ENCODE measurements at regions not wholly inside any gene's neighbourhood (a gene's known extent, or its start where the extent isn't known, plus 50 kb on each side); places are given as distances from the start of the nearest gene placed in this dataset.

- Histone ChIP-seq H3K9me3 (no peaks in the 10 kb centered on the region), H3K4me1 (no peaks in the 10 kb centered on the region), H3K27ac (no peak overlapping the region), H3K27me3 (no peaks in the 10 kb centered on the region), H3K36me3 (no peaks in the 10 kb centered on the region), H3K4me3 (no peak overlapping the region)
- DNase-seq (ENCODE audit: low spot score in 2 of 2), result no peak
- TF ChIP-seq CTCF (IDR thresholded peaks at IDR 0.05), result no peak
- intact Hi-C loops (cut with DNase I), result no loop called here
Measured at GRCh38 chr6:49336514-49337131, 126.4 kb downstream of the MMUT start.

- TF ChIP-seq CTCF (IDR thresholded peaks at IDR 0.05), result no peak
- intact Hi-C loops (cut with DNase I), result no loop called here
- Histone ChIP-seq H3K27ac (no peak overlapping the region), H3K36me3 (no peaks in the 10 kb centered on the region), H3K9me3 (no peaks in the 10 kb centered on the region), H3K27me3 (no peaks in the 10 kb centered on the region), H3K4me1 (no peaks in the 10 kb centered on the region), H3K4me3 (no peak overlapping the region)
- DNase-seq (ENCODE audit: low spot score in 2 of 2), result no peak
Measured at GRCh38 chr6:49333345-49334125, 129.5 kb downstream of the MMUT start.

GRCh38 chr6:49332781-49333180, 130.3 kb downstream of the MMUT start:
- no peaks in the 10 kb centered on the region for H3K27me3 ChIP-seq
- no peaks in the 10 kb centered on the region for H3K36me3 ChIP-seq
- no peak overlapping the region for H3K27ac ChIP-seq
- TF ChIP-seq CTCF (IDR thresholded peaks at IDR 0.05), result no peak
- no peaks in the 10 kb centered on the region for H3K9me3 ChIP-seq
- intact Hi-C loops (cut with DNase I), result no loop called here
- no peaks in the 10 kb centered on the region for H3K4me1 ChIP-seq
- no peak for DNase-seq (ENCODE audit: low spot score in 2 of 2)
- H3K4me3 ChIP-seq, result no peak overlapping the region

- intact Hi-C loops (cut with DNase I), result no loop called here
- no peaks in the 10 kb centered on the region for H3K36me3 ChIP-seq
- TF ChIP-seq CTCF (IDR thresholded peaks at IDR 0.05), result no peak
- H3K4me1 ChIP-seq, result peaks cover 0 to 4% of the 10 kb centered on the region in 2 donors
- H3K4me3 ChIP-seq, result no peak overlapping the region
- no peak for DNase-seq (ENCODE audit: low spot score in 2 of 2)
- no peaks in the 10 kb centered on the region for H3K9me3 ChIP-seq
- no peak overlapping the region for H3K27ac ChIP-seq
- H3K27me3 ChIP-seq, result no peaks in the 10 kb centered on the region
Measured at GRCh38 chr6:49329186-49329585, 133.9 kb downstream of the MMUT start.

GRCh38 chr6:49328051-49328744, 134.9 kb downstream of the MMUT start:
- Histone ChIP-seq H3K27me3 (no peaks in the 10 kb centered on the region), H3K9me3 (no peaks in the 10 kb centered on the region), H3K4me3 (no peak overlapping the region), H3K27ac (no peak overlapping the region), H3K4me1 (peaks cover 0 to 4% of the 10 kb centered on the region in 2 donors), H3K36me3 (no peaks in the 10 kb centered on the region)
- intact Hi-C loops (cut with DNase I), result no loop called here
- TF ChIP-seq CTCF (IDR thresholded peaks at IDR 0.05), result no peak
- DNase-seq (ENCODE audit: low spot score in 2 of 2), result no peak

Data from ascending aorta (tissue), 2 donors.